ENCODE measurements at regions not wholly inside any gene's neighbourhood (a gene's known extent, or its start where the extent isn't known, plus 50 kb on each side); places are given as distances from the start of the nearest gene placed in this dataset.
"Not testable (repeated sequence)": the region's sequence is repeated elsewhere in the genome, so short reads cannot be mapped to it uniquely, and the experiment has no call there.

GRCh38 chr9:30584559-30584958 is 1799.9 kb upstream of the ACO1 start:
- intact Hi-C loops (cut with micrococcal nuclease), result no loop called here
- Mint-ChIP-seq H3K9me3 (no peaks in the 10 kb centered on the region), H3K27me3 (ENCODE audit: insufficient read depth) (no peaks in the 10 kb centered on the region), H3K4me3 (no peak overlapping the region), H3K4me1 (ENCODE audit: low read depth) (no peaks in the 10 kb centered on the region), H3K36me3 (ENCODE audit: low read depth) (no peaks in the 10 kb centered on the region), H3K27ac (no peak overlapping the region)
- DNase-seq (ENCODE audit: low spot score), result no peak

- DNase-seq (ENCODE audit: low spot score), result no peak
- H3K4me1 Mint-ChIP-seq (ENCODE audit: low read depth), result no peaks in the 10 kb centered on the region
- H3K27me3 Mint-ChIP-seq (ENCODE audit: insufficient read depth), result no peaks in the 10 kb centered on the region
- intact Hi-C loops (cut with micrococcal nuclease), result no loop called here
- H3K9me3 Mint-ChIP-seq, result no peaks in the 10 kb centered on the region
- no peak overlapping the region for H3K27ac Mint-ChIP-seq
- H3K4me3 Mint-ChIP-seq, result no peak overlapping the region
- H3K36me3 Mint-ChIP-seq (ENCODE audit: low read depth), result no peaks in the 10 kb centered on the region
These were observed 1793.0 kb upstream of the ACO1 start for GRCh38 chr9:30591461-30591860.

GRCh38 chr9:30597608-30598007 is 1786.8 kb upstream of the ACO1 start:
- Mint-ChIP-seq H3K4me1 (ENCODE audit: low read depth) (no peaks in the 10 kb centered on the region), H3K27ac (no peak overlapping the region), H3K36me3 (ENCODE audit: low read depth) (no peaks in the 10 kb centered on the region), H3K9me3 (no peaks in the 10 kb centered on the region), H3K4me3 (no peak overlapping the region), H3K27me3 (ENCODE audit: insufficient read depth) (no peaks in the 10 kb centered on the region)
- no peak for DNase-seq (ENCODE audit: low spot score)
- intact Hi-C loops (cut with micrococcal nuclease), result no loop called here

- intact Hi-C loops (cut with micrococcal nuclease), result no loop called here
- no peak overlapping the region for H3K27ac Mint-ChIP-seq
- H3K9me3 Mint-ChIP-seq, result no peaks in the 10 kb centered on the region
- H3K27me3 Mint-ChIP-seq (ENCODE audit: insufficient read depth), result no peaks in the 10 kb centered on the region
- no peaks in the 10 kb centered on the region for H3K36me3 Mint-ChIP-seq (ENCODE audit: low read depth)
- no peak overlapping the region for H3K4me3 Mint-ChIP-seq
- H3K4me1 Mint-ChIP-seq (ENCODE audit: low read depth), result no peaks in the 10 kb centered on the region
- DNase-seq (ENCODE audit: low spot score), result no peak
These were observed 1778.5 kb upstream of the ACO1 start for GRCh38 chr9:30605936-30606335.

GRCh38 chr9:30609713-30610112 is 1774.7 kb upstream of the ACO1 start:
- Mint-ChIP-seq H3K4me1 (ENCODE audit: low read depth) (no peaks in the 10 kb centered on the region), H3K36me3 (ENCODE audit: low read depth) (no peaks in the 10 kb centered on the region), H3K4me3 (no peak overlapping the region), H3K9me3 (no peaks in the 10 kb centered on the region), H3K27me3 (ENCODE audit: insufficient read depth) (no peaks in the 10 kb centered on the region), H3K27ac (no peak overlapping the region)
- DNase-seq (ENCODE audit: low spot score), result no peak
- intact Hi-C loops (cut with micrococcal nuclease), result no loop called here

- intact Hi-C loops (cut with micrococcal nuclease); H3K4me3 Mint-ChIP-seq; H3K4me1 Mint-ChIP-seq (ENCODE audit: low read depth); H3K9me3 Mint-ChIP-seq; DNase-seq (ENCODE audit: low spot score); H3K27me3 Mint-ChIP-seq (ENCODE audit: insufficient read depth); H3K27ac Mint-ChIP-seq; H3K36me3 Mint-ChIP-seq (ENCODE audit: low read depth): not testable (repeated sequence)
These were observed 1767.7 kb upstream of the ACO1 start for GRCh38 chr9:30616782-30617181.

- Mint-ChIP-seq H3K27ac (no peak overlapping the region), H3K9me3 (no peaks in the 10 kb centered on the region), H3K27me3 (ENCODE audit: insufficient read depth) (no peaks in the 10 kb centered on the region), H3K4me3 (no peak overlapping the region), H3K4me1 (ENCODE audit: low read depth) (no peaks in the 10 kb centered on the region), H3K36me3 (ENCODE audit: low read depth) (no peaks in the 10 kb centered on the region)
- intact Hi-C loops (cut with micrococcal nuclease), result no loop called here
- no peak for DNase-seq (ENCODE audit: low spot score)
These were observed 1761.9 kb upstream of the ACO1 start for GRCh38 chr9:30622561-30622960.

- DNase-seq (ENCODE audit: low spot score), result no peak
- H3K4me3 Mint-ChIP-seq, result no peak overlapping the region
- no peaks in the 10 kb centered on the region for H3K4me1 Mint-ChIP-seq (ENCODE audit: low read depth)
- H3K36me3 Mint-ChIP-seq (ENCODE audit: low read depth), result no peaks in the 10 kb centered on the region
- no peaks in the 10 kb centered on the region for H3K9me3 Mint-ChIP-seq
- no peak overlapping the region for H3K27ac Mint-ChIP-seq
- H3K27me3 Mint-ChIP-seq (ENCODE audit: insufficient read depth), result no peaks in the 10 kb centered on the region
- intact Hi-C loops (cut with micrococcal nuclease), result no loop called here
These were observed 1755.4 kb upstream of the ACO1 start for GRCh38 chr9:30628915-30629567.

- intact Hi-C loops (cut with micrococcal nuclease), result no loop called here
- Mint-ChIP-seq H3K27me3 (ENCODE audit: insufficient read depth) (no peaks in the 10 kb centered on the region), H3K4me3 (no peak overlapping the region), H3K27ac (no peak overlapping the region), H3K9me3 (no peaks in the 10 kb centered on the region), H3K36me3 (ENCODE audit: low read depth) (no peaks in the 10 kb centered on the region), H3K4me1 (ENCODE audit: low read depth) (no peaks in the 10 kb centered on the region)
- DNase-seq (ENCODE audit: low spot score), result no peak
These were observed 1754.0 kb upstream of the ACO1 start for GRCh38 chr9:30630459-30630858.

GRCh38 chr9:30646639-30647038 is 1737.8 kb upstream of the ACO1 start:
- H3K4me3 Mint-ChIP-seq; DNase-seq (ENCODE audit: low spot score); H3K27me3 Mint-ChIP-seq (ENCODE audit: insufficient read depth); H3K4me1 Mint-ChIP-seq (ENCODE audit: low read depth); H3K27ac Mint-ChIP-seq; H3K9me3 Mint-ChIP-seq; intact Hi-C loops (cut with micrococcal nuclease); H3K36me3 Mint-ChIP-seq (ENCODE audit: low read depth): not testable (repeated sequence)

- H3K27ac Mint-ChIP-seq, result no peak overlapping the region
- H3K4me1 Mint-ChIP-seq (ENCODE audit: low read depth), result no peaks in the 10 kb centered on the region
- no peaks in the 10 kb centered on the region for H3K9me3 Mint-ChIP-seq
- H3K4me3 Mint-ChIP-seq, result no peak overlapping the region
- no peak for DNase-seq (ENCODE audit: low spot score)
- no peaks in the 10 kb centered on the region for H3K36me3 Mint-ChIP-seq (ENCODE audit: low read depth)
- intact Hi-C loops (cut with micrococcal nuclease), result no loop called here
- no peaks in the 10 kb centered on the region for H3K27me3 Mint-ChIP-seq (ENCODE audit: insufficient read depth)
These were observed 1722.5 kb upstream of the ACO1 start for GRCh38 chr9:30661925-30662324.

GRCh38 chr9:30670805-30671562 is 1713.5 kb upstream of the ACO1 start:
- H3K4me1 Mint-ChIP-seq (ENCODE audit: low read depth), result no peaks in the 10 kb centered on the region

GRCh38 chr9:30673132-30673531 is 1711.3 kb upstream of the ACO1 start:
- intact Hi-C loops (cut with micrococcal nuclease), result no loop called here
- Mint-ChIP-seq H3K9me3 (no peaks in the 10 kb centered on the region), H3K27ac (no peak overlapping the region), H3K36me3 (ENCODE audit: low read depth) (no peaks in the 10 kb centered on the region), H3K4me3 (no peak overlapping the region), H3K4me1 (ENCODE audit: low read depth) (no peaks in the 10 kb centered on the region), H3K27me3 (ENCODE audit: insufficient read depth) (no peaks in the 10 kb centered on the region)
- no peak for DNase-seq (ENCODE audit: low spot score)

More at GRCh38 chr9:30670805-30671562, 1713.5 kb upstream of the ACO1 start:
- H3K27me3 Mint-ChIP-seq (ENCODE audit: insufficient read depth), result no peaks in the 10 kb centered on the region
- no peak overlapping the region for H3K27ac Mint-ChIP-seq
- DNase-seq (ENCODE audit: low spot score), result no peak
- intact Hi-C loops (cut with micrococcal nuclease), result no loop called here
- H3K9me3 Mint-ChIP-seq, result no peaks in the 10 kb centered on the region
- no peaks in the 10 kb centered on the region for H3K36me3 Mint-ChIP-seq (ENCODE audit: low read depth)
- H3K4me3 Mint-ChIP-seq, result no peak overlapping the region
